Keratinocyte (primary cell): ENCODE measurements at regions not wholly inside any gene's neighbourhood (a gene's known extent, or its start where the extent isn't known, plus 50 kb on each side); places are given as distances from the start of the nearest gene placed in this dataset.

Experiments
- CTCF ChIP-seq, 3 experiments: IDR thresholded peaks in 1 of 3; conservative IDR thresholded peaks in 1 of 3; optimal IDR thresholded peaks in 1 of 3; 2 replicates in 2 of 3; 3 replicates in 1 of 3; pipeline versions ENCODE3 to v1.5.1; 2011; ENCODE audit warnings: low read length in 3 of 3, mild to moderate bottlenecking in 3 of 3, moderate library complexity in 2 of 3, control low read depth in 1 of 3, inconsistent platforms in 1 of 3; ENCODE audit not compliant: insufficient read depth in 2 of 3; ENCODE audit errors: extremely low read depth in 1 of 3
- EZH2 ChIP-seq: IDR thresholded peaks from one replicate; pipeline ENCODE4 v1.6.1; 2012; ENCODE audit warnings: inconsistent platforms, mild to moderate bottlenecking, low read length, moderate library complexity

- TF ChIP-seq CTCF (optimal IDR thresholded peaks at IDR 0.05 in 1 of 3, IDR thresholded peaks at IDR 0.05 in 1 of 3, conservative IDR thresholded peaks at IDR 0.05 in 1 of 3; ENCODE audit: extremely low read depth in 1 of 3, insufficient read depth in 2 of 3, low read length in 3 of 3) (no peak), EZH2 (no peak)
Measured at GRCh38 chr12:4044736-4045730, 171.8 kb upstream of the PARP11 start.
